ENCODE measurements at regions not wholly inside any gene's neighbourhood (a gene's known extent, or its start where the extent isn't known, plus 50 kb on each side); places are given as distances from the start of the nearest gene placed in this dataset.

GRCh38 chr2:16568998-16569784, 96.4 kb downstream of the CYRIA start:
- DNase-seq (ENCODE audit: low spot score): no peak
- intact Hi-C loops (cut with DNase I): no loop called here

- intact Hi-C loops (cut with DNase I): no loop called here
- no peak for DNase-seq (ENCODE audit: low spot score)
Measured at GRCh38 chr2:16566701-16567100, 98.9 kb downstream of the CYRIA start.

GRCh38 chr2:16565481-16565880, 100.2 kb downstream of the CYRIA start:
- intact Hi-C loops (cut with DNase I): no loop called here
- DNase-seq (ENCODE audit: low spot score): no peak

DNA sequence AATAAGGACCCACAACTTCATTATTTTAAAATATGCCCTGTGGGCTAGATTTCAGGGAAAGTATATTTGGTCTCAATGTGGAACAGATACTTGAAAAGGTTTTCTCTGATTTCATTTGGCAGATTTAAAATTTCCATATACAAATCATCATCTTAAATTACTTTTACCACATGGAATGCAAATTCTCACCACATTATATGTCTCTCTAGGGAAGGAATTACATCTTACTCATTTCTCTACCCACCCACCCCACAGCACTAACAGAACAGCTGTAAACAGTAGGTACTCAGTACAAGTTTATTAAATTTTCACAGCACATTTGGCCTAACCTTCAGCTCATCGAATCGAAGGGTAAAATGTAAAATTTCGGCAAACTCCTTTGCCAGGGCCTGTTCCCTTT, 104.0 kb downstream of the CYRIA start:
- intact Hi-C loops (cut with DNase I): no loop called here
- no peak for DNase-seq (ENCODE audit: low spot score)

DNA sequence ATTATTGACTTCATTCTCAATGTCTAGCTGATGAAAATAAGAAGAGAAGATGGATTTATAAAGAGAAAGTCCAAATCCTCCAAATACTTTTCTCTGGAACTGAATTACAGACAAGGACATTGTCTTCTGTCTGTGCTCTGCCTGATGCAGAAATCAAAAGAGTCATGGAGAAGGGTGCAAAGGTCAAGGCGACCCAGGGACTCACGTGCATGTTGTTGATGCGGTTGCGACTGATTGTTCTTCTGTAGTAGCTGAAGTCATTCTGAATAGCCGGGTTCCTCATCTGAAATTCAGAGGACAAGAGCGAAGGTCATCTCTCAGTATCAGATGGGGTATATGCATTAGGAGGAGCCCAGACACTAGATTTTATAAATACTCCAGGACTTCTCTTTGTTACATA, 104.4 kb downstream of the CYRIA start:
- no peak for DNase-seq (ENCODE audit: low spot score)
- intact Hi-C loops (cut with DNase I): no loop called here

- DNase-seq (ENCODE audit: low spot score): no peak
Measured at GRCh38 chr2:16559278-16560067, 106.2 kb downstream of the CYRIA start.

DNA sequence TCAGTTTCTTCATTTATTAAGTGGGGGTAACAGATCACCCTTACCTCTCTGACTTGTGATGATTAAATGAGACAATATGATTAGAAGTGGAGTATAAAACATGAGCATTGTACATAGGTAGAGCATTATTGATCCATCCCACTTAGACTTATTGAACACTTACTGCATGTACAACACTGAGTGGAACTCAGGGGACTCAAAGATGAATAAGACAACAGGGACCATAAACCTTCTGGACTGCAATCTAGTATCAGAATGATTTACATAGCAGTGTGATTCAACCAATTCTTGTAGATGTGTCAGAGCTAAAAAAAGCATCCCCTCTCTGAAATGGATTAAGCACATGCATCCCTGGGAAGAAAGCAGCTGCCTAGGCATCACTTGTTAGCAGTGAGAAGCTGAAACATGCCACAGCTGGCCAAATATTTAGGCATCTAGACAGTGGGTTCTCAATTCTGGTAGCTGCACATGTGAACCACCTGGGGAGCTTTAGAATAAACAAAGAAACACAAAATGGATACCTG, 111.5 kb downstream of the CYRIA start:
- intact Hi-C loops (cut with DNase I): no loop called here
- DNase-seq (ENCODE audit: low spot score): no peak

More at GRCh38 chr2:16559278-16560067, 106.2 kb downstream of the CYRIA start:
- intact Hi-C loops (cut with DNase I): no loop called here

GRCh38 chr2:16553226-16553625, 112.4 kb downstream of the CYRIA start:
- no peak for DNase-seq (ENCODE audit: low spot score)
- intact Hi-C loops (cut with DNase I): loop anchor here (2.0 kb wide), 2 partner anchors 56 to 204 kb away; no protein-coding TSS in a partner anchor

GRCh38 chr2:16552202-16552601, 113.4 kb downstream of the CYRIA start:
- intact Hi-C loops (cut with DNase I): loop anchor here (2.0 kb wide), 2 partner anchors 57 to 205 kb away; no protein-coding TSS in a partner anchor
- DNase-seq (ENCODE audit: low spot score): no peak

GRCh38 chr2:16548036-16548435, 117.6 kb downstream of the CYRIA start:
- intact Hi-C loops (cut with DNase I): no loop called here

DNA sequence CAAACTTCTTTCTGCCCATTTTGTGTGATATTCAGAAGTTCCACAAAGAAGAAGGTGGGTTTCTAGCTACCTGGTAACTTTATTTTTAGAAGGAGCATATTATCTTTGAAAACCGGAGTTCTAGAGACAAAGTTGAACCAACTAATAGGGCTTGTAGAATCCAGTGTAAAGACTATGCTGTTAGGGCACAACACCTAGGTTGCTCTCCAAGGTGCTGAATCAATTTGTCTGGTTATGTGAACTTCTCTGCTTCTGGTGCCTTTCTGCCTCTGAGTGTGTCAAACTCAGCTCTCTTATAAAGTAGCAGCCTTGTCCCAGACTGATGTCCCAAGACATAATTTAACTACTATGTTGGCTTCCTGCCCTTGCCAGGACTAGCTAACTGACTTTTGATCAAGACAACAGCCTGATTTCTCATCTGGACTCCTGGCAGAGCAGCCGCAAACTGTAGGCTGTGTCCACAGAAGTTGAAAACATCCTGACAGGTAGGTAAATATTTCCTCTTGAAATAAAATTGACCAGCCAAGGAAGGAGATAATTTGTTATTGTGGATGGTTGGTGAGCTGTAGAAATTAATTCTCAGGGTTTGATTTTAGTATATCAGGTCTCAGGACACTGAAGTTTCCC, 119.4 kb downstream of the CYRIA start:
- DNase-seq (ENCODE audit: low spot score): no peak
- intact Hi-C loops (cut with DNase I): no loop called here

More at GRCh38 chr2:16548036-16548435, 117.6 kb downstream of the CYRIA start:
- DNase-seq (ENCODE audit: low spot score): no peak

GRCh38 chr2:16538707-16539106, 126.9 kb downstream of the CYRIA start:
- intact Hi-C loops (cut with DNase I): no loop called here

GRCh38 chr2:16537347-16537746, 128.3 kb downstream of the CYRIA start:
- intact Hi-C loops (cut with DNase I): no loop called here
- DNase-seq (ENCODE audit: low spot score): no peak

More at GRCh38 chr2:16538707-16539106, 126.9 kb downstream of the CYRIA start:
- no peak for DNase-seq (ENCODE audit: low spot score)

GRCh38 chr2:16526193-16526592, 139.4 kb downstream of the CYRIA start:
- intact Hi-C loops (cut with DNase I): no loop called here
- no peak for DNase-seq (ENCODE audit: low spot score)

- intact Hi-C loops (cut with DNase I): no loop called here
- no peak for DNase-seq (ENCODE audit: low spot score)
Measured at GRCh38 chr2:16525265-16525887, 140.3 kb downstream of the CYRIA start.

DNA sequence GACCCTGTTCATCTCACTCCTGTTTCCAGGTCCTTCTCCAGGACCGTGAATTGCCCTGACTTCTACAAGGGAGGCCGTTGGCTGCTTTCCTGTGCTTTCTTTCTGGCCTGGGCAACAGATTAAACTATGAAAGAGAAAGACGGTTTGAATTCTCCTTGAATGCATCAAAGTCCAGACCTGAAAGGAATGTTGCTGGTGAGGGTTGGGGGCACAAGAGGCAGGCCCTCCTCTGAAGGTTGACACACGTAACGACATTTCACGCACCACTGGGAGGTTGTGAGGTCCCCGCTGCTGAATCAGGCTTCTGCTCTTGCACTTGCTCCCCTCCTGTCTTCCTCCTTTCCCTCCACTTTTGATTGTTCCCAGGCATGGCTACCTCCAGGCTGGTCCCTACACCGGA, 141.9 kb downstream of the CYRIA start:
- intact Hi-C loops (cut with DNase I): no loop called here
- no peak for DNase-seq (ENCODE audit: low spot score)

DNA sequence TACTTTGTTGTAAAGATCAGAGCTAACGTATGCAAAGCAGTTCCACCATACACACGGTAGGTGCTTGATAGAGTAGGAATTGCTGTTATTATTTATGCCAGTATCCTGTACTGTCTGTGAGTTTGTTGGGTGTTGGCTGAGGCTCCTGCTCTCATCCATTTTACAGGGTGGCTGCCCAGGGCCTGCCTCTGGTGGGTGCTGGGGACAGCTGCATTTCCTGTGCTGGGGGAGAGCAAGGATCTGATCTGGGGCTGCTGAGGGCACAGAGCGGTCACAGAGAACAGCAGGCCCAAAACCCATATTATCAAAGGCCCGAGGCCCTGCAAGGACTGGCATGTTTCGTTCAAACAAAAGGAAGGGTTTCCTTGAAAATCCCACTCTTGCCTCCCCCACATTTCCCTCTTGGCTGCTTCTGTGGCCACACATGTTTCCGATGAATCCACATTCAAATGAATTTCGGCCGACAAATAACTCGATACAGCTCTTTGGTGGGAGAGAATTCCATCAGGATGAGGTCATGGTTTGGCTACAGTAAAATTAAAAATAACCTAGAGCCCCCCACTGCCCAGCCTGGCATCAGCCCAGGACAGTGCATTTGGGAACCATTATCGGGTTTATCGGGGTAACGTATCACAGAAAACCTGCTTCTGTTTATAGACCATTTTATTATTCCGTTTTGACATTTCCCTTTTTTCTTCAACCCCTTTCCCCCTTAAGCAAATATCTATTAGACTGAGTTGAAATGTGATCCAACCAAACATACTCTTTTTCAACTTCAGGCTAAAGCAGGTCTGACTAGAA, 143.4 kb downstream of the CYRIA start:
- intact Hi-C loops (cut with DNase I): no loop called here
- no peak for DNase-seq (ENCODE audit: low spot score)

DNA sequence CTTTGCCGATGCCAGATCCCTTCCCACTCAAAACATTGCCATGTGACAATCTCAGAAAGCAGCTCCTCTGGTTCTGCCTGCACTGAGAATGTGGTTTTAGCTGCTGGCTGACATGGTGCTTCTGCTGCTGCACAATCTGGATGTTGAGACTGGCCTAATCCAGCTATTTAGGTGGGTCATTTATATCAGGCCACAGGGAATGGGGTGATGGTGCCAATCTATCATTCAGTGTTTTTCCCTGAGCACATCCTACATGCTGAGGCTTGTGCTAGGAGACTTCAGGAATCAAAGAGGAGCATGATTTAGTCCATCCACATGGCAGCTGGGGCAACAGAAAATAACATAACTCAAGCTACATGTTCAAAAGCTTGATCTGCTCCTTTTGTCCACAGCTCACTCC, 144.7 kb downstream of the CYRIA start:
- intact Hi-C loops (cut with DNase I): no loop called here
- no peak for DNase-seq (ENCODE audit: low spot score)

DNA sequence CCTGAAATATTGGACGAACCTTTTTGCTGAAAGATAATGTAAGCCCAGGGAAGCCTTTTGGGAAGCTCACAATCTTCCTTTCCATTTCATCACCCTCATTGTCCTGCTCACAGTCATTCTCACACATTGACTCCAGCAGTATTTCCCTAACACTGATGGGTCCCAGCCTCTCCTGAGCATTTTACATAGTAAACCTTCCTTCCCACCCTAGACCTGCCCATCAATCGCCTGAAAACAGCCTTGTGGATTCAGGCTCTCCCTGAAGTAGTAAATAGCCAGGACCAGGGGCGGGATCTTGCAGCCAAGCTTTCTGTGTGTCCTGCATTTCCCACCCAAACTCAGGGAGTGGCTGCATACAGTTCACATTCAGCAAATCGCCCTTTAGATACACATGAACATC, 149.9 kb downstream of the CYRIA start:
- DNase-seq (ENCODE audit: low spot score): no peak
- intact Hi-C loops (cut with DNase I): no loop called here

All from cardiac septum (tissue), 1 donor.